ENCODE measurements at regions not wholly inside any gene's neighbourhood (a gene's known extent, or its start where the extent isn't known, plus 50 kb on each side); places are given as distances from the start of the nearest gene placed in this dataset.
"Not testable (repeated sequence)": the region's sequence is repeated elsewhere in the genome, so short reads cannot be mapped to it uniquely, and the experiment has no call there.

GRCh38 chr5:112573441-112573840 lies 154.4 kb upstream of the EPB41L4A start:
- DNase-seq (ENCODE audit: low read depth): no peak

- DNase-seq (ENCODE audit: low read depth): no peak
These were observed 155.5 kb upstream of the EPB41L4A start for GRCh38 chr5:112574536-112574935.

GRCh38 chr5:112576298-112576925 lies 157.3 kb upstream of the EPB41L4A start:
- DNase-seq (ENCODE audit: low read depth): no peak

GRCh38 chr5:112579599-112580170 lies 158.0 kb upstream of the APC start:
- DNase-seq (ENCODE audit: low read depth): no peak

- DNase-seq (ENCODE audit: low read depth): no peak
These were observed 155.8 kb upstream of the APC start for GRCh38 chr5:112581811-112582320.

GRCh38 chr5:112583166-112583565 lies 154.5 kb upstream of the APC start:
- no peak for DNase-seq (ENCODE audit: low read depth)

- no peak for DNase-seq (ENCODE audit: low read depth)
These were observed 152.9 kb upstream of the APC start for GRCh38 chr5:112584781-112585180.

GRCh38 chr5:112586596-112587062 lies 151.1 kb upstream of the APC start:
- DNase-seq (ENCODE audit: low read depth): no peak

- not testable (repeated sequence) for DNase-seq (ENCODE audit: low read depth)
These were observed 146.8 kb upstream of the APC start for GRCh38 chr5:112590858-112591257.

GRCh38 chr5:112594095-112594850 lies 143.4 kb upstream of the APC start:
- DNase-seq (ENCODE audit: low read depth): no peak

GRCh38 chr5:112594941-112595340 lies 142.7 kb upstream of the APC start:
- DNase-seq (ENCODE audit: low read depth): no peak

- no peak for DNase-seq (ENCODE audit: low read depth)
These were observed 139.9 kb upstream of the APC start for GRCh38 chr5:112597831-112598230.

- not testable (repeated sequence) for DNase-seq (ENCODE audit: low read depth)
These were observed 137.2 kb upstream of the APC start for GRCh38 chr5:112600510-112600909.

GRCh38 chr5:112604732-112605630 lies 132.7 kb upstream of the APC start:
- no peak for DNase-seq (ENCODE audit: low read depth)

- no peak for DNase-seq (ENCODE audit: low read depth)
These were observed 128.7 kb upstream of the APC start for GRCh38 chr5:112608975-112609374.

- no peak for DNase-seq (ENCODE audit: low read depth)
These were observed 125.0 kb upstream of the APC start for GRCh38 chr5:112612663-112613062.

- no peak for DNase-seq (ENCODE audit: low read depth)
These were observed 123.4 kb upstream of the APC start for GRCh38 chr5:112614285-112614684.

GRCh38 chr5:112614986-112615385 lies 122.7 kb upstream of the APC start:
- DNase-seq (ENCODE audit: low read depth): no peak

- no peak for DNase-seq (ENCODE audit: low read depth)
These were observed 120.7 kb upstream of the APC start for GRCh38 chr5:112616812-112617547.

GRCh38 chr5:112625246-112625645 lies 112.4 kb upstream of the APC start:
- no peak for DNase-seq (ENCODE audit: low read depth)

GRCh38 chr5:112625689-112626438 lies 111.8 kb upstream of the APC start:
- no peak for DNase-seq (ENCODE audit: low read depth)

Measured in fibroblast of the conjunctiva (primary cell).